Keratinocyte (primary cell): ENCODE measurements at regions not wholly inside any gene's neighbourhood (a gene's known extent, or its start where the extent isn't known, plus 50 kb on each side); places are given as distances from the start of the nearest gene placed in this dataset.
A peak's percentile ranks its signal among the peaks of the same experiment; 100 is the strongest.

Experiments
- DNase-seq: peaks from one replicate; pipeline ENCODE4 v3.0.0-alpha.2; 2011; ENCODE audit warnings: low read depth, missing footprints, low spot score
- FAIRE-seq: peaks from 2 replicates; lab custom pipeline; 2011; peaks lifted over from hg19 to GRCh38; lab: Jason Lieb, UNC
- H2AFZ ChIP-seq: 2 replicates; pipeline ENCODE4 v1.6.0; 2012; ENCODE audit warnings: low read length, control low read depth, inconsistent platforms; ENCODE audit not compliant: control insufficient read depth
- H3K27ac ChIP-seq: 2 replicates; pipeline ENCODE4 v1.5.1; 2011; ENCODE audit warnings: low read length; ENCODE audit not compliant: control insufficient read depth, insufficient read depth
- H3K27me3 ChIP-seq: 3 replicates; pipeline ENCODE4 v1.6.0; 2011; ENCODE audit warnings: low read length; ENCODE audit not compliant: control insufficient read depth, insufficient read depth; ENCODE audit errors: extremely low read depth
- H3K36me3 ChIP-seq, 2 experiments: 2 replicates in 1 of 2; 3 replicates in 1 of 2; pipeline ENCODE4 v1.5.1; 2011; ENCODE audit warnings: low read length in 2 of 2, mild to moderate bottlenecking in 1 of 2; ENCODE audit not compliant: control insufficient read depth in 2 of 2, insufficient read depth in 2 of 2; ENCODE audit errors: extremely low read depth in 1 of 2
- H3K4me1 ChIP-seq: 3 replicates; pipeline ENCODE4 v1.5.1; 2011; ENCODE audit warnings: low read length; ENCODE audit not compliant: control insufficient read depth, insufficient read depth; ENCODE audit errors: extremely low read depth
- H3K4me2 ChIP-seq: 3 replicates; pipeline ENCODE4 v1.6.0; 2011; ENCODE audit warnings: low read depth, low read length; ENCODE audit not compliant: control insufficient read depth, insufficient read depth; ENCODE audit errors: extremely low read depth
- H3K4me3 ChIP-seq, 3 experiments: fragments of 200-600 bp in 1 of 3; sonication (generic) in 1 of 3; 2 replicates in 2 of 3; 3 replicates in 1 of 3; pipeline ENCODE4 v1.5.1; 2011 to 2016; ENCODE audit warnings: low read length in 3 of 3, mild to moderate bottlenecking in 3 of 3, control low read depth in 2 of 3, inconsistent platforms in 1 of 3, low read depth in 1 of 3, mixed read lengths in 1 of 3, mixed run types in 1 of 3, moderate library complexity in 1 of 3; ENCODE audit not compliant: control insufficient read depth in 2 of 3, insufficient read depth in 2 of 3; ENCODE audit errors: extremely low read depth in 1 of 3
- H3K79me2 ChIP-seq: 2 replicates; pipeline ENCODE4 v1.6.0; 2012; ENCODE audit warnings: low read length; ENCODE audit not compliant: control insufficient read depth, insufficient read depth
- H3K9ac ChIP-seq: 3 replicates; pipeline ENCODE4 v1.6.0; 2011; ENCODE audit warnings: low read length; ENCODE audit not compliant: control insufficient read depth, insufficient read depth; ENCODE audit errors: extremely low read depth
- H3K9me1 ChIP-seq: 3 replicates; pipeline ENCODE4 v1.6.0; 2011; ENCODE audit warnings: low read length; ENCODE audit not compliant: control insufficient read depth, insufficient read depth; ENCODE audit errors: extremely low read depth
- H3K9me3 ChIP-seq: 2 replicates; pipeline ENCODE4 v1.5.1; 2012; ENCODE audit warnings: low read depth, low read length; ENCODE audit not compliant: control insufficient read depth
- H4K20me1 ChIP-seq: 3 replicates; pipeline ENCODE4 v1.6.0; 2011; ENCODE audit warnings: low read length; ENCODE audit not compliant: control insufficient read depth, insufficient read depth; ENCODE audit errors: extremely low read depth
- EZH2 ChIP-seq: IDR thresholded peaks from one replicate; pipeline ENCODE4 v1.6.1; 2012; ENCODE audit warnings: inconsistent platforms, mild to moderate bottlenecking, low read length, moderate library complexity
- dilution Hi-C: fragments of 300-500 bp; cut with MboI; formaldehyde crosslinking; loops from one replicate; pipeline ENCODE4 v1.7.0; 2020; ENCODE audit warnings: low sequenced_read_pairs; ENCODE audit not compliant: extremely low pct_ligation_motif_present
- TF ChIP-seq, protein P1 (sequence below), 3 experiments: IDR thresholded peaks in 1 of 3; conservative IDR thresholded peaks in 1 of 3; optimal IDR thresholded peaks in 1 of 3; 2 replicates in 2 of 3; 3 replicates in 1 of 3; pipeline versions ENCODE3 to v1.5.1; 2011; ENCODE audit warnings: low read length in 3 of 3, mild to moderate bottlenecking in 3 of 3, moderate library complexity in 2 of 3, control low read depth in 1 of 3, inconsistent platforms in 1 of 3; ENCODE audit not compliant: insufficient read depth in 2 of 3; ENCODE audit errors: extremely low read depth in 1 of 3

GRCh38 chr3:67790043-67790442 is 135.6 kb upstream of the SUCLG2 start:
- H3K4me1 ChIP-seq, result no peaks in the 10 kb centered on the region
- H3K4me3 ChIP-seq, result no peak overlapping the region
- no peak for FAIRE-seq
- H3K9me3 ChIP-seq, result no peaks in the 10 kb centered on the region
- H3K4me2 ChIP-seq, result no peak overlapping the region
- no peak overlapping the region for H2AFZ ChIP-seq
- dilution Hi-C loops, result no loop called here
- H3K9me1 ChIP-seq, result no peaks in the 10 kb centered on the region
- no peaks in the 10 kb centered on the region for H3K36me3 ChIP-seq
- no peaks in the 10 kb centered on the region for H3K27me3 ChIP-seq
- no peaks in the 10 kb centered on the region for H3K79me2 ChIP-seq
- H3K27ac ChIP-seq, result no peak overlapping the region
- H3K9ac ChIP-seq, result no peak overlapping the region
- no peak for DNase-seq
- TF ChIP-seq EZH2, result no peak
- TF ChIP-seq, protein P1, sequence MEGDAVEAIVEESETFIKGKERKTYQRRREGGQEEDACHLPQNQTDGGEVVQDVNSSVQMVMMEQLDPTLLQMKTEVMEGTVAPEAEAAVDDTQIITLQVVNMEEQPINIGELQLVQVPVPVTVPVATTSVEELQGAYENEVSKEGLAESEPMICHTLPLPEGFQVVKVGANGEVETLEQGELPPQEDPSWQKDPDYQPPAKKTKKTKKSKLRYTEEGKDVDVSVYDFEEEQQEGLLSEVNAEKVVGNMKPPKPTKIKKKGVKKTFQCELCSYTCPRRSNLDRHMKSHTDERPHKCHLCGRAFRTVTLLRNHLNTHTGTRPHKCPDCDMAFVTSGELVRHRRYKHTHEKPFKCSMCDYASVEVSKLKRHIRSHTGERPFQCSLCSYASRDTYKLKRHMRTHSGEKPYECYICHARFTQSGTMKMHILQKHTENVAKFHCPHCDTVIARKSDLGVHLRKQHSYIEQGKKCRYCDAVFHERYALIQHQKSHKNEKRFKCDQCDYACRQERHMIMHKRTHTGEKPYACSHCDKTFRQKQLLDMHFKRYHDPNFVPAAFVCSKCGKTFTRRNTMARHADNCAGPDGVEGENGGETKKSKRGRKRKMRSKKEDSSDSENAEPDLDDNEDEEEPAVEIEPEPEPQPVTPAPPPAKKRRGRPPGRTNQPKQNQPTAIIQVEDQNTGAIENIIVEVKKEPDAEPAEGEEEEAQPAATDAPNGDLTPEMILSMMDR (optimal IDR thresholded peaks at IDR 0.05 in 1 of 3, IDR thresholded peaks at IDR 0.05 in 1 of 3, conservative IDR thresholded peaks at IDR 0.05 in 1 of 3; ENCODE audit: extremely low read depth in 1 of 3, insufficient read depth in 2 of 3, low read length in 3 of 3), result peak; percentile 35 to 69 (median 61)
- H4K20me1 ChIP-seq, result no peaks in the 10 kb centered on the region

GRCh38 chr3:67788396-67788795 is 134.0 kb upstream of the SUCLG2 start:
- no peaks in the 10 kb centered on the region for H3K36me3 ChIP-seq
- dilution Hi-C loops, result no loop called here
- no peak for FAIRE-seq
- H3K27me3 ChIP-seq, result no peaks in the 10 kb centered on the region
- H3K9me3 ChIP-seq, result no peaks in the 10 kb centered on the region
- H3K9ac ChIP-seq, result no peak overlapping the region
- H3K4me1 ChIP-seq, result no peaks in the 10 kb centered on the region
- H3K9me1 ChIP-seq, result no peaks in the 10 kb centered on the region
- no peaks in the 10 kb centered on the region for H3K79me2 ChIP-seq
- no peak overlapping the region for H3K27ac ChIP-seq
- DNase-seq, result no peak
- H3K4me3 ChIP-seq, result no peak overlapping the region
- no peaks in the 10 kb centered on the region for H4K20me1 ChIP-seq
- H2AFZ ChIP-seq, result no peak overlapping the region
- H3K4me2 ChIP-seq, result no peak overlapping the region
- no peak for TF ChIP-seq EZH2
- TF ChIP-seq, protein P1 (optimal IDR thresholded peaks at IDR 0.05 in 1 of 3, IDR thresholded peaks at IDR 0.05 in 1 of 3, conservative IDR thresholded peaks at IDR 0.05 in 1 of 3; ENCODE audit: extremely low read depth in 1 of 3, insufficient read depth in 2 of 3, low read length in 3 of 3), result no peak
